ENCODE measurements at regions not wholly inside any gene's neighbourhood (a gene's known extent, or its start where the extent isn't known, plus 50 kb on each side); places are given as distances from the start of the nearest gene placed in this dataset.

- no peak overlapping the region for H2AFZ ChIP-seq (ENCODE audit: low read depth, low read length)
- no peaks in the 10 kb centered on the region for H3K79me2 ChIP-seq (ENCODE audit: low read length)
- H3K4me3 ChIP-seq (ENCODE audit: low read length): no peak overlapping the region
- TF ChIP-seq EZH2phosphoT487 (IDR thresholded peaks at IDR 0.05; ENCODE audit: low read depth) (no peak), CTCF (IDR thresholded peaks at IDR 0.05; ENCODE audit: low read depth, low read length) (no peak)
- no peaks in the 10 kb centered on the region for H4K20me1 ChIP-seq (ENCODE audit: insufficient read depth, low read length)
- no peaks in the 10 kb centered on the region for H3K4me1 ChIP-seq (ENCODE audit: low read length)
- H3K4me2 ChIP-seq (ENCODE audit: low read length): no peak overlapping the region
- no peaks in the 10 kb centered on the region for H3K27me3 ChIP-seq (ENCODE audit: low read depth, low read length)
- no peaks in the 10 kb centered on the region for H3K9me3 ChIP-seq (ENCODE audit: insufficient read depth, low read length)
- no peak overlapping the region for H3K9ac ChIP-seq (ENCODE audit: low read length)
- H3K36me3 ChIP-seq (replicated peaks; ENCODE audit: low read depth, low read length): no peaks in the 10 kb centered on the region
- no peak overlapping the region for H3K27ac ChIP-seq (ENCODE audit: low read length)
Observed at GRCh38 chr5:145465474-145466263, 369.5 kb downstream of the PRELID2 start.

GRCh38 chr5:145464171-145464570 is 371.0 kb downstream of the PRELID2 start:
- H3K4me2 ChIP-seq (ENCODE audit: low read length): no peak overlapping the region
- H3K27me3 ChIP-seq (ENCODE audit: low read depth, low read length): no peaks in the 10 kb centered on the region
- H3K9ac ChIP-seq (ENCODE audit: low read length): no peak overlapping the region
- H3K9me3 ChIP-seq (ENCODE audit: insufficient read depth, low read length): no peaks in the 10 kb centered on the region
- no peak overlapping the region for H2AFZ ChIP-seq (ENCODE audit: low read depth, low read length)
- H3K27ac ChIP-seq (ENCODE audit: low read length): no peak overlapping the region
- H3K79me2 ChIP-seq (ENCODE audit: low read length): no peaks in the 10 kb centered on the region
- H3K36me3 ChIP-seq (replicated peaks; ENCODE audit: low read depth, low read length): no peaks in the 10 kb centered on the region
- H3K4me1 ChIP-seq (ENCODE audit: low read length): no peaks in the 10 kb centered on the region
- no peak overlapping the region for H3K4me3 ChIP-seq (ENCODE audit: low read length)
- H4K20me1 ChIP-seq (ENCODE audit: insufficient read depth, low read length): no peaks in the 10 kb centered on the region
- TF ChIP-seq EZH2phosphoT487 (IDR thresholded peaks at IDR 0.05; ENCODE audit: low read depth) (no peak), CTCF (IDR thresholded peaks at IDR 0.05; ENCODE audit: low read depth, low read length) (no peak)

- Histone ChIP-seq H4K20me1 (ENCODE audit: insufficient read depth, low read length) (no peaks in the 10 kb centered on the region), H3K9me3 (ENCODE audit: insufficient read depth, low read length) (no peaks in the 10 kb centered on the region), H3K79me2 (ENCODE audit: low read length) (no peaks in the 10 kb centered on the region), H2AFZ (ENCODE audit: low read depth, low read length) (no peak overlapping the region), H3K4me3 (ENCODE audit: low read length) (no peak overlapping the region), H3K27me3 (ENCODE audit: low read depth, low read length) (no peaks in the 10 kb centered on the region), H3K9ac (ENCODE audit: low read length) (no peak overlapping the region), H3K4me1 (ENCODE audit: low read length) (no peaks in the 10 kb centered on the region), H3K4me2 (ENCODE audit: low read length) (no peak overlapping the region), H3K27ac (ENCODE audit: low read length) (no peak overlapping the region), H3K36me3 (replicated peaks; ENCODE audit: low read depth, low read length) (no peaks in the 10 kb centered on the region)
- no peak for TF ChIP-seq EZH2phosphoT487 (IDR thresholded peaks at IDR 0.05; ENCODE audit: low read depth)
- TF ChIP-seq CTCF (IDR thresholded peaks at IDR 0.05; ENCODE audit: low read depth, low read length): no peak
Observed at GRCh38 chr5:145463634-145464033, 371.5 kb downstream of the PRELID2 start.

- no peak overlapping the region for H3K4me2 ChIP-seq (ENCODE audit: low read length)
- TF ChIP-seq CTCF (IDR thresholded peaks at IDR 0.05; ENCODE audit: low read depth, low read length): no peak
- no peak for TF ChIP-seq EZH2phosphoT487 (IDR thresholded peaks at IDR 0.05; ENCODE audit: low read depth)
- no peaks in the 10 kb centered on the region for H3K27me3 ChIP-seq (ENCODE audit: low read depth, low read length)
Observed at GRCh38 chr5:145462525-145462924, 372.6 kb downstream of the PRELID2 start.

More at GRCh38 chr5:145462525-145462924, 372.6 kb downstream of the PRELID2 start:
- H2AFZ ChIP-seq (ENCODE audit: low read depth, low read length): no peak overlapping the region
- H3K9ac ChIP-seq (ENCODE audit: low read length): no peak overlapping the region
- H3K79me2 ChIP-seq (ENCODE audit: low read length): no peaks in the 10 kb centered on the region
- H3K36me3 ChIP-seq (replicated peaks; ENCODE audit: low read depth, low read length): no peaks in the 10 kb centered on the region
- no peaks in the 10 kb centered on the region for H3K9me3 ChIP-seq (ENCODE audit: insufficient read depth, low read length)
- H3K4me1 ChIP-seq (ENCODE audit: low read length): no peaks in the 10 kb centered on the region
- no peaks in the 10 kb centered on the region for H4K20me1 ChIP-seq (ENCODE audit: insufficient read depth, low read length)
- no peak overlapping the region for H3K4me3 ChIP-seq (ENCODE audit: low read length)
- H3K27ac ChIP-seq (ENCODE audit: low read length): no peak overlapping the region
